ENCODE measurements at regions not wholly inside any gene's neighbourhood (a gene's known extent, or its start where the extent isn't known, plus 50 kb on each side); places are given as distances from the start of the nearest gene placed in this dataset.

GRCh38 chr5:51279983-51280706, 103.1 kb upstream of the ISL1 start:
- no peak for DNase-seq

GRCh38 chr5:51286046-51286445, 97.2 kb upstream of the ISL1 start:
- no peak for DNase-seq

- DNase-seq, result no peak
Measured at GRCh38 chr5:51302343-51302742, 80.9 kb upstream of the ISL1 start.

GRCh38 chr5:51326844-51327243, 56.4 kb upstream of the ISL1 start:
- no peak for DNase-seq
